AG04449 (cell line): ENCODE measurements at regions not wholly inside any gene's neighbourhood (a gene's known extent, or its start where the extent isn't known, plus 50 kb on each side); places are given as distances from the start of the nearest gene placed in this dataset.

Experiments used
- CTCF ChIA-PET: fragments of 350-600 bp; formaldehyde crosslinking; extraction: SDS; loops from one replicate; lab custom pipeline; 2021; ENCODE audit warnings: antibody characterized with exemption; lab: Yijun Ruan, JAX
- POLR2A ChIA-PET: fragments of 400-600, 350-600 bp; formaldehyde crosslinking; extraction: SDS; loops from one replicate; lab custom pipeline; 2020; ENCODE audit warnings: antibody characterized with exemption, inconsistent platforms; lab: Yijun Ruan, JAX
- DNase-seq: peaks from one replicate; pipeline ENCODE4 v3.0.0-alpha.2; 2010; ENCODE audit warnings: low read depth, low spot score
- H3K4me3 ChIP-seq: 2 replicates; pipeline ENCODE4 v1.5.1; 2011; ENCODE audit warnings: low read depth, mild to moderate bottlenecking, control low read depth, low read length
- TF ChIP-seq, protein P1 (sequence below): IDR thresholded peaks from one replicate; pipeline ENCODE4 v1.5.1; 2011; ENCODE audit warnings: mild to moderate bottlenecking, moderate library complexity, low read length, control low read depth, inconsistent platforms; ENCODE audit not compliant: insufficient read depth; ENCODE audit errors: missing control alignments

DNA sequence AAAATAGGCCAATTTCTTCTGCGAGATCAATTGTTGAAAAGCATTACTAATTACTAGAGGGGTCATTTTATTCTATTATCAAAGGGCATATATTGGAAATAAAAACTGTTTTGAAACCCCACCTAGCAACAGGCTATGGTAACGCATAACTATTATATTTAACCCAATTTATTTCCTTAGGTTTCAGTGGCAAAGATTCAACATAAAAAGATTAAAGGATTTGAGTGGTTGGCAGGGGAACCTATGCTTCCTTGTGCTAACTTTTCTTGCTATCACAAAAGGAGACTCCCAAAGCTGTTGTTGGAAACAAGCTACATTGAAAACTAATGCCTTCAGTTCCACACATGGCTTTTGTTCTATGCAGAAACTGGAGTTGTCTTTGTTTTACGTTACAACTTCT lies 166.9 kb upstream of the KLF3 start:
- ChIA-PET CTCF (no interaction called here), POLR2A (no interaction called here)
- TF ChIP-seq, protein P1, sequence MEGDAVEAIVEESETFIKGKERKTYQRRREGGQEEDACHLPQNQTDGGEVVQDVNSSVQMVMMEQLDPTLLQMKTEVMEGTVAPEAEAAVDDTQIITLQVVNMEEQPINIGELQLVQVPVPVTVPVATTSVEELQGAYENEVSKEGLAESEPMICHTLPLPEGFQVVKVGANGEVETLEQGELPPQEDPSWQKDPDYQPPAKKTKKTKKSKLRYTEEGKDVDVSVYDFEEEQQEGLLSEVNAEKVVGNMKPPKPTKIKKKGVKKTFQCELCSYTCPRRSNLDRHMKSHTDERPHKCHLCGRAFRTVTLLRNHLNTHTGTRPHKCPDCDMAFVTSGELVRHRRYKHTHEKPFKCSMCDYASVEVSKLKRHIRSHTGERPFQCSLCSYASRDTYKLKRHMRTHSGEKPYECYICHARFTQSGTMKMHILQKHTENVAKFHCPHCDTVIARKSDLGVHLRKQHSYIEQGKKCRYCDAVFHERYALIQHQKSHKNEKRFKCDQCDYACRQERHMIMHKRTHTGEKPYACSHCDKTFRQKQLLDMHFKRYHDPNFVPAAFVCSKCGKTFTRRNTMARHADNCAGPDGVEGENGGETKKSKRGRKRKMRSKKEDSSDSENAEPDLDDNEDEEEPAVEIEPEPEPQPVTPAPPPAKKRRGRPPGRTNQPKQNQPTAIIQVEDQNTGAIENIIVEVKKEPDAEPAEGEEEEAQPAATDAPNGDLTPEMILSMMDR = no peak
- no peak overlapping the region for H3K4me3 ChIP-seq
- no peak for DNase-seq

DNA sequence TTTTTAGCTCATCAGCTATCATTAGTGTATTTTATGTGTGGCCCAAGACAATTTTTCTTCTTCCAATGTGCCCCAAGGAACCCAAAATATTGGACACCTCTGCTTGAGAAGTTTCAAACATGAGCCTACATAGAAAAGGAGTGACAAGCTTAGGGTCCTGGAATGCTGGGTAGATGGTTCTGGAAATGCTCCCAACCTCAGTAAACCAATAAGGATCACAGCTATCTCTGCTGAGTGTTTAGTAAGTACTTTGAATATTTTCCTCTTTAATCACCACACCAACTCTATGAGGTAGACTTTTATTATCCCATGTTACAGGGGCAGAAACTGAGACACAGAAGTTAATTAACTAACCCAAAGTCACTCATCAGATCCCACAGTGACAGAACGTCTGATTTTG lies 164.9 kb upstream of the KLF3 start:
- ChIA-PET POLR2A (interaction anchor here (0.5 kb wide), 1 partner anchor 32 kb away, joined by 3 read pairs; no protein-coding TSS in a partner anchor), CTCF (no interaction called here)
- TF ChIP-seq, protein P1 = no peak
- H3K4me3 ChIP-seq = no peak overlapping the region
- no peak for DNase-seq

DNA sequence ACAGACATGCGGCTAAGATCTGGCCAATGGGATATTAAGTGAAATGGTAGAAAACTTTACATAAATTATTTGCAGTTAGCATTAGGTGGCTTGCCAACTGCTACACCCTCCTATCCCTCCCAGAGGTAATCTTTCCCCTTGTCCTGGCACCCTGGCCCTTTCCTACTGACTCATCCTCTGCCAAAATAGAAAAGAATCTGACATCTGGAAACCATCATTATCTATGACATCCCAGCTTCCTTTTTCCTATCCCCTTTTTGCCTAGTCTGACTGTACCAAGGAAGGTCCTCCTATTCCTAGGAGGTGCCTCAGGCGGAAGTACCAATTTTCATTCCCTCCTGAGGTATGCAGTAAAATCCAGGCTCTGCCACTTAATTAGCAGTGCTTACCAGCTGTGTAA lies 163.6 kb upstream of the KLF3 start:
- no peak overlapping the region for H3K4me3 ChIP-seq
- TF ChIP-seq, protein P1 = no peak
- no peak for DNase-seq
- ChIA-PET CTCF (no interaction called here), POLR2A (no interaction called here)

DNA sequence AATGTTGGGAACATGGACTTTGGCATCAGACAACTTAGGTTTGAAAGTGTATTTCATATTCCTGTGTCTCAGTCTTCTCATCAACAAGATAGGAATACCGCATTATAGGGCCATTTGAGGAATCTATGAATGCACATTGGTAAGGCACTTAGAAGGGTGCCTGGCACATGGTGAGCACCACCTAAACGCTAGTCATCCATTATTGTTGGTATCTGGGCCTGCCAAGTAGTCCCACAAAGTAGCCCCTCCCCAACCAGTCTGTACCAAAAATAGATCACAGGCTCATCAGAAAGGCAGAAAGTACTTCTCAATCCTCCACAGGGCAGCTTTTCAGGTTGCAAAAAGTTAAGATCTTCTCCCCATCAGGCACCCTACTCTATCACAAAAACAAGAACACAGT lies 162.3 kb upstream of the KLF3 start:
- H3K4me3 ChIP-seq = no peak overlapping the region
- POLR2A ChIA-PET = no interaction called here
- no peak for DNase-seq
- CTCF ChIA-PET = no interaction called here
- TF ChIP-seq, protein P1 = no peak

DNA sequence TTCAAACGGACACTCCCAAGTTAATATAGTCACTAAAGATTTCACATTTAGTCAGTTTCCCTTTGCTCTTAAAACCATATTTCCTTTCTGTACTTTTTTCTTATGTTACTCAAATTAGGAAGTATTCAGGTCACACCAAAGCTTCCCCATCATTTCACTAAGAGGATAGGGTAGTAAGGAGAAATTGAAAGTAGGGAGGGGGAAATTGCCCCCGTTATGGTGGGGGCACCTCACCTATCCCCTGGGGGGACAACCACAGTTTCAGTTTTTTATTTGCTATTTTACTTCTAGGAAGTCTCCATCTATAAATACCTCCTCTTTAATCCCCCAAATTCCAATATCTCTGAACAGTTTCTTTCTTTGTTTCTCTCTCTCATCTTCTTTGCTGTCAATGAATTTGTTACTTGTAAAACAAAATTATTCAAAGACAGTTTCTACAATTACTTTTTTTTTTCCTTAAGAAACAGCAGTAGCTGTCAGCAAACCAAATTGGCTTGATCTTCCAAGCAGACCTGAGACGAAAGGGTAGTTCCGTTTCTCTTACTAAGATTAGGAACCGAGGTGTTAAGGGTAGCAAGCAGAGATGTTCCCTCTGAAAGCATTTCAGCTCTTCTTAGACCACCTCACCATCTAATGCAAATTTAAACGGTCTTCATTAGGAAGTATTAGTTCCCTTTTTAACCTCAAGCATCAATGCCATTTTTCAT lies 160.2 kb upstream of the KLF3 start:
- DNase-seq = no peak
- ChIA-PET CTCF (no interaction called here), POLR2A (no interaction called here)
- H3K4me3 ChIP-seq = no peak overlapping the region
- TF ChIP-seq, protein P1 = no peak

DNA sequence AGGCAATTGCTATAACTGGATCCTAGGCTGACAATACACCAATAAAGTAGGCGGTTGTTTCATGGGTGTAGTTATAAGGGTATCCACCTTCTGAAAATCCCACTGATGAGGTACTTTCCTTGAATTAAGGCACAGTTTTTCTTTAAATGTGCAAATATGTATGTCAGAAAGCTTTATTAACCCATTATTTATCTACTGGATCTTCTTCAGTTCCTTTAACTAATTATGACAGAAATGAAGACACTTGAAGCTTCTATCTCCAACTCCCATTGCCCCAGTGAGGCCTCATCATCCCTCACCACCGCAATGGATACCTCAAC lies 159.6 kb upstream of the KLF3 start:
- TF ChIP-seq, protein P1 = no peak
- DNase-seq = no peak
- POLR2A ChIA-PET = no interaction called here
- no peak overlapping the region for H3K4me3 ChIP-seq
- CTCF ChIA-PET = no interaction called here
